ENCODE measurements at regions not wholly inside any gene's neighbourhood (a gene's known extent, or its start where the extent isn't known, plus 50 kb on each side); places are given as distances from the start of the nearest gene placed in this dataset.

GRCh38 chr15:96222981-96223380, 107.5 kb upstream of the NR2F2 start:
- no peak overlapping the region for H3K9ac ChIP-seq (ENCODE audit: low read depth, low read length)
- no peak overlapping the region for H3K27ac ChIP-seq (ENCODE audit: low read length)
- H3K27me3 ChIP-seq (ENCODE audit: insufficient read depth, low read length, poor library complexity): no peaks in the 10 kb centered on the region
- no peak overlapping the region for H2AFZ ChIP-seq (ENCODE audit: low read depth, low read length)
- TF ChIP-seq, protein P1, sequence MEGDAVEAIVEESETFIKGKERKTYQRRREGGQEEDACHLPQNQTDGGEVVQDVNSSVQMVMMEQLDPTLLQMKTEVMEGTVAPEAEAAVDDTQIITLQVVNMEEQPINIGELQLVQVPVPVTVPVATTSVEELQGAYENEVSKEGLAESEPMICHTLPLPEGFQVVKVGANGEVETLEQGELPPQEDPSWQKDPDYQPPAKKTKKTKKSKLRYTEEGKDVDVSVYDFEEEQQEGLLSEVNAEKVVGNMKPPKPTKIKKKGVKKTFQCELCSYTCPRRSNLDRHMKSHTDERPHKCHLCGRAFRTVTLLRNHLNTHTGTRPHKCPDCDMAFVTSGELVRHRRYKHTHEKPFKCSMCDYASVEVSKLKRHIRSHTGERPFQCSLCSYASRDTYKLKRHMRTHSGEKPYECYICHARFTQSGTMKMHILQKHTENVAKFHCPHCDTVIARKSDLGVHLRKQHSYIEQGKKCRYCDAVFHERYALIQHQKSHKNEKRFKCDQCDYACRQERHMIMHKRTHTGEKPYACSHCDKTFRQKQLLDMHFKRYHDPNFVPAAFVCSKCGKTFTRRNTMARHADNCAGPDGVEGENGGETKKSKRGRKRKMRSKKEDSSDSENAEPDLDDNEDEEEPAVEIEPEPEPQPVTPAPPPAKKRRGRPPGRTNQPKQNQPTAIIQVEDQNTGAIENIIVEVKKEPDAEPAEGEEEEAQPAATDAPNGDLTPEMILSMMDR (IDR thresholded peaks at IDR 0.05; ENCODE audit: borderline replicate concordance, extremely low read depth, low read length, poor library complexity, severe bottlenecking): no peak
- TF ChIP-seq EZH2 (IDR thresholded peaks at IDR 0.05; ENCODE audit: borderline replicate concordance, low read depth, low read length, severe bottlenecking): no peak
- no peak for DNase-seq
- H3K9me3 ChIP-seq (ENCODE audit: insufficient read depth, low read length, severe bottlenecking): no peaks in the 10 kb centered on the region
- no peaks in the 10 kb centered on the region for H4K20me1 ChIP-seq (ENCODE audit: insufficient read depth, low read length)
- H3K4me3 ChIP-seq (ENCODE audit: low read depth in 1 of 2, low read length in 2 of 2): no peak overlapping the region
- H3K4me2 ChIP-seq (ENCODE audit: insufficient read depth, low read length): no peak overlapping the region
- H3K79me2 ChIP-seq (ENCODE audit: insufficient read depth, low read length): no peaks in the 10 kb centered on the region
- H3K36me3 ChIP-seq (ENCODE audit: insufficient read depth, low read length): no peaks in the 10 kb centered on the region
- no peak for ATAC-seq (ENCODE audit: insufficient read depth, low read depth)
- H3K4me1 ChIP-seq (ENCODE audit: insufficient read depth, low read length): no peaks in the 10 kb centered on the region

GRCh38 chr15:96223939-96224338, 106.6 kb upstream of the NR2F2 start:
- no peak overlapping the region for H3K9ac ChIP-seq (ENCODE audit: low read depth, low read length)
- H3K4me3 ChIP-seq (ENCODE audit: low read depth in 1 of 2, low read length in 2 of 2): no peak overlapping the region
- no peaks in the 10 kb centered on the region for H3K27me3 ChIP-seq (ENCODE audit: insufficient read depth, low read length, poor library complexity)
- no peaks in the 10 kb centered on the region for H3K4me1 ChIP-seq (ENCODE audit: insufficient read depth, low read length)
- no peak overlapping the region for H3K4me2 ChIP-seq (ENCODE audit: insufficient read depth, low read length)
- no peak for DNase-seq
- no peaks in the 10 kb centered on the region for H3K36me3 ChIP-seq (ENCODE audit: insufficient read depth, low read length)
- no peak for ATAC-seq (ENCODE audit: insufficient read depth, low read depth)
- TF ChIP-seq, protein P1 (IDR thresholded peaks at IDR 0.05; ENCODE audit: borderline replicate concordance, extremely low read depth, low read length, poor library complexity, severe bottlenecking): no peak
- TF ChIP-seq EZH2 (IDR thresholded peaks at IDR 0.05; ENCODE audit: borderline replicate concordance, low read depth, low read length, severe bottlenecking): no peak
- no peaks in the 10 kb centered on the region for H3K9me3 ChIP-seq (ENCODE audit: insufficient read depth, low read length, severe bottlenecking)
- H3K27ac ChIP-seq (ENCODE audit: low read length): no peak overlapping the region
- no peaks in the 10 kb centered on the region for H3K79me2 ChIP-seq (ENCODE audit: insufficient read depth, low read length)
- no peak overlapping the region for H2AFZ ChIP-seq (ENCODE audit: low read depth, low read length)
- no peaks in the 10 kb centered on the region for H4K20me1 ChIP-seq (ENCODE audit: insufficient read depth, low read length)

DNA sequence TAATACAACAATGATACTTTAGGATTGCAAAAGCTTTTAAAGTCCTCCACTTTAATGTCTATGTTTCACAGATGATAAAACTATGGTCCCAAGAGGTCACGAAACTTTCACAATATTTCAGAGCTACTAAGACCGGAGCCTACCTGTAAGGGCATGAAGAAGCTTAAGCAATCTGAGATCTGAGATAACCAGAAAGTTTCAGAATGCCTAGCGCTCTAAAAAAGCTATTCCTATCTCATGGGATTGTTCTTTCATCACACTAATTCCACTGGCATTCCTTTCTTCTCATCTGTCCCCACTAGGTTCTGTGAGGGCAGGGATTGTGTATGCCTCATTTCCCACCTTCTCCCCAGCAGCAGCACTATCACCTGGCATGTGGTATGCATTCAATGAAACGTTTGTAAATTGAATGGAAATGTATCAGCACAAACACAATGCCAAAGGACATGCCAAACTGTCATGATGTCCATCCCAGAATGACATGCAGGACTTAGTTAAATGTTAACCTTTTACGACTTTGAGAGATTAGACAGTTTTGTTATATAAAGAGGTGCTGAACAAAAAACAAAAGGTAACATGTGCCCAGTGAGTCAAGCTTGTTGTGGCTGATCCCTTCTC, 104.7 kb upstream of the NR2F2 start:
- Histone ChIP-seq H3K4me1 (ENCODE audit: insufficient read depth, low read length) (no peaks in the 10 kb centered on the region), H3K27me3 (ENCODE audit: insufficient read depth, low read length, poor library complexity) (no peaks in the 10 kb centered on the region), H3K9me3 (ENCODE audit: insufficient read depth, low read length, severe bottlenecking) (no peaks in the 10 kb centered on the region), H3K79me2 (ENCODE audit: insufficient read depth, low read length) (no peaks in the 10 kb centered on the region), H3K9ac (ENCODE audit: low read depth, low read length) (no peak overlapping the region), H3K4me3 (ENCODE audit: low read depth in 1 of 2, low read length in 2 of 2) (no peak overlapping the region), H2AFZ (ENCODE audit: low read depth, low read length) (no peak overlapping the region), H3K27ac (ENCODE audit: low read length) (no peak overlapping the region), H4K20me1 (ENCODE audit: insufficient read depth, low read length) (no peaks in the 10 kb centered on the region), H3K4me2 (ENCODE audit: insufficient read depth, low read length) (no peak overlapping the region), H3K36me3 (ENCODE audit: insufficient read depth, low read length) (no peaks in the 10 kb centered on the region)
- no peak for ATAC-seq (ENCODE audit: insufficient read depth, low read depth)
- TF ChIP-seq, protein P1 (IDR thresholded peaks at IDR 0.05; ENCODE audit: borderline replicate concordance, extremely low read depth, low read length, poor library complexity, severe bottlenecking): no peak
- no peak for TF ChIP-seq EZH2 (IDR thresholded peaks at IDR 0.05; ENCODE audit: borderline replicate concordance, low read depth, low read length, severe bottlenecking)
- no peak for DNase-seq
